Brain microvascular endothelial cell (primary cell): ENCODE measurements at regions not wholly inside any gene's neighbourhood (a gene's known extent, or its start where the extent isn't known, plus 50 kb on each side); places are given as distances from the start of the nearest gene placed in this dataset.
"Not testable (repeated sequence)": the region's sequence is repeated elsewhere in the genome, so short reads cannot be mapped to it uniquely, and the experiment has no call there.

Experiments used
- DNase-seq: peaks from one replicate; pipeline ENCODE4 v3.0.0-alpha.2; 2020
- H3K27ac ChIP-seq: fragments of 250-450 bp; sonication (Bioruptor Pico); 2 replicates; pipeline ENCODE4 v1.5.1; 2020; ENCODE audit warnings: mild to moderate bottlenecking, moderate library complexity
- H3K27me3 ChIP-seq: fragments of 250-450 bp; sonication (Bioruptor Pico); replicated peaks from 2 replicates; pipeline ENCODE4 v1.5.1; 2020; ENCODE audit warnings: mild to moderate bottlenecking
- H3K36me3 ChIP-seq: fragments of 250-450 bp; sonication (Bioruptor Pico); replicated peaks from 2 replicates; pipeline ENCODE4 v1.5.1; 2020; ENCODE audit warnings: mild to moderate bottlenecking
- H3K4me3 ChIP-seq: 2 replicates; pipeline ENCODE4 v1.5.1; 2011; ENCODE audit warnings: low read depth, mild to moderate bottlenecking, control low read depth, low read length, moderate library complexity
- CTCF ChIP-seq: IDR thresholded peaks from 2 replicates; pipeline ENCODE4 v1.5.1; 2011; ENCODE audit warnings: low read depth, mild to moderate bottlenecking, moderate library complexity, low read length, control low read depth, inconsistent platforms; ENCODE audit errors: missing control alignments
- in situ Hi-C: cut with HindIII; loops from 2 replicates; pipeline ENCODE4 v1.10.0; 2017; ENCODE audit warnings: low sequenced_read_pairs, low pct_ligation_motif_present

GRCh38 chr4:67394879-67395278 lies 150.4 kb downstream of the CENPC start:
- no peak overlapping the region for H3K4me3 ChIP-seq
- no peaks in the 10 kb centered on the region for H3K36me3 ChIP-seq
- no peak for DNase-seq
- no peaks in the 10 kb centered on the region for H3K27me3 ChIP-seq
- TF ChIP-seq CTCF: no peak
- in situ Hi-C loops: no loop called here
- no peak overlapping the region for H3K27ac ChIP-seq

- Histone ChIP-seq H3K36me3 (no peaks in the 10 kb centered on the region), H3K4me3 (no peak overlapping the region), H3K27ac (no peak overlapping the region), H3K27me3 (no peaks in the 10 kb centered on the region)
- in situ Hi-C loops: no loop called here
- TF ChIP-seq CTCF: peak; percentile 39
- DNase-seq: peak; percentile 29
Observed at GRCh38 chr4:67393699-67394281, 151.5 kb downstream of the CENPC start.

GRCh38 chr4:67393007-67393406 lies 152.3 kb downstream of the CENPC start:
- H3K4me3 ChIP-seq: no peak overlapping the region
- H3K36me3 ChIP-seq: no peaks in the 10 kb centered on the region
- in situ Hi-C loops: no loop called here
- TF ChIP-seq CTCF: no peak
- no peaks in the 10 kb centered on the region for H3K27me3 ChIP-seq
- no peak overlapping the region for H3K27ac ChIP-seq
- DNase-seq: no peak

GRCh38 chr4:67381406-67381804 lies 163.9 kb downstream of the CENPC start:
- DNase-seq, in situ Hi-C loops: not testable (repeated sequence)

GRCh38 chr4:67380702-67381405 lies 164.4 kb downstream of the CENPC start:
- H3K4me3 ChIP-seq, H3K36me3 ChIP-seq, H3K27ac ChIP-seq, H3K27me3 ChIP-seq, DNase-seq, in situ Hi-C loops: not testable (repeated sequence)

More at GRCh38 chr4:67381406-67381804, 163.9 kb downstream of the CENPC start:
- H3K4me3 ChIP-seq, H3K27me3 ChIP-seq, H3K36me3 ChIP-seq, H3K27ac ChIP-seq: not testable (repeated sequence)

GRCh38 chr4:67380154-67380553 lies 165.1 kb downstream of the CENPC start:
- Histone ChIP-seq H3K4me3 (no peak overlapping the region), H3K36me3 (no peaks in the 10 kb centered on the region), H3K27ac (no peak overlapping the region), H3K27me3 (no peaks in the 10 kb centered on the region)
- no peak for DNase-seq
- TF ChIP-seq CTCF: no peak
- in situ Hi-C loops: no loop called here

GRCh38 chr4:67375291-67375690 lies 170.0 kb downstream of the CENPC start:
- DNase-seq: no peak
- H3K27me3 ChIP-seq: no peaks in the 10 kb centered on the region
- in situ Hi-C loops: no loop called here
- H3K27ac ChIP-seq: no peak overlapping the region
- no peak overlapping the region for H3K4me3 ChIP-seq
- TF ChIP-seq CTCF: no peak
- H3K36me3 ChIP-seq: no peaks in the 10 kb centered on the region
